ENCODE measurements at regions not wholly inside any gene's neighbourhood (a gene's known extent, or its start where the extent isn't known, plus 50 kb on each side); places are given as distances from the start of the nearest gene placed in this dataset.

- Histone ChIP-seq H3K36me3 (ENCODE audit: control insufficient read depth in 1 of 2, insufficient read depth in 2 of 2, low read length in 2 of 2) (no peaks in the 10 kb centered on the region), H3K27me3 (ENCODE audit: insufficient read depth, low read length) (no peaks in the 10 kb centered on the region), H3K9ac (ENCODE audit: low read length) (no peak overlapping the region), H4K20me1 (ENCODE audit: insufficient read depth) (no peaks in the 10 kb centered on the region), H3K9me3 (ENCODE audit: control insufficient read depth in 1 of 2, insufficient read depth in 1 of 2, low read depth in 1 of 2, low read length in 2 of 2) (no peaks in the 10 kb centered on the region), H3K79me2 (ENCODE audit: insufficient read depth, low read length) (no peaks in the 10 kb centered on the region), H3K4me1 (ENCODE audit: control insufficient read depth in 1 of 2, insufficient read depth in 2 of 2, low read length in 2 of 2) (no peaks in the 10 kb centered on the region), H3K9me2 (ENCODE audit: insufficient read depth) (no peaks in the 10 kb centered on the region), H3K4me3 (replicated peaks in 1 of 2; ENCODE audit: low read depth in 1 of 2, low read length in 2 of 2) (no peak overlapping the region), H2AFZ (ENCODE audit: low read depth, low read length, poor library complexity, severe bottlenecking) (no peak overlapping the region), H3K4me2 (ENCODE audit: low read length) (no peak overlapping the region), H3K27ac (ENCODE audit: low read depth, low read length) (no peak overlapping the region)
- no peak for TF ChIP-seq POLR2AphosphoS5 (IDR thresholded peaks at IDR 0.05; ENCODE audit: low read depth, low read length)
- DNase-seq (ENCODE audit: low read depth, low spot score) (no peak), ATAC-seq (no peak)
- no TSS peak for BruUV-seq (replicated peaks)
- CTCF ChIA-PET = no interaction called here
- intact Hi-C loops (cut with micrococcal nuclease) = no loop called here
- RAD21 ChIA-PET (ENCODE audit: low non-redundant PET in 1 of 2, low total read pairs in 2 of 2, uncharacterized antibody in 2 of 2, unreplicated experiment in 2 of 2) = no interaction called here
- POLR2A ChIA-PET = no interaction called here
Measured at GRCh38 chr2:241952816-241953215, 83.3 kb downstream of the RTP5 start.

DNA sequence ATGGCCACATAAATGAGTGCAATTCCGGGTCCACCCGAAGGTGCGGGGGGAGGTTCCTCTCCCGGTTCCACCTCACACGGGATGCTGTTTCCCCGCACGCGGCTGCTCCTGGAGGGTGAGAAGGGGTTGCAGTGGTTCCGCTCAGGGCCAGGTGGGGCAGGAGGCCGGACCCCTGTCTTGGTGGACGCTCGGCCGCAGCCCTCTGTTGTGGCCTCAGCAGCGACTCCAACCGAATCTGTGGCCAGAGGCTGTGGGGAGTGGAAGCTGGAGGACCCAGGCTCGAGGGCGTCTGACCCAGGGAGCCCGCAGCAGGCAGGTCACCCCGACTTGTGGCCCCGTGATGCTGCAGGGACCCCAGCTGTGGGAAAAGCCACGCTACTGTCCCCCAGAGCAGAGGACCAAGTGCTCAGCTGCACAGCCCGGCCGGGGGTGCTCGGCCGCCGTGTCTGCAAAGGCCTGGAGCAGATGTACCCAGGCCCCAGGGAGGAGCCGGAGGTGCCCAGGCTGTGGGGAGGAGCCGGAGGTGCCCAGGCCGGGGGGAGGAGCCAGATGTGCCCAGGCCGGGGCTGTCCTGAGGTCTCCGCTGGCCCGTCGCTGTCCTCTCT lies 83.9 kb downstream of the RTP5 start:
- ChIA-PET RAD21 (ENCODE audit: low non-redundant PET in 1 of 2, low total read pairs in 2 of 2, uncharacterized antibody in 2 of 2, unreplicated experiment in 2 of 2) (no interaction called here), POLR2A (no interaction called here), CTCF (no interaction called here)
- no peak for ATAC-seq
- H4K20me1 ChIP-seq (ENCODE audit: insufficient read depth) = no peaks in the 10 kb centered on the region
- H3K79me2 ChIP-seq (ENCODE audit: insufficient read depth, low read length) = no peaks in the 10 kb centered on the region
- no peaks in the 10 kb centered on the region for H3K9me3 ChIP-seq (ENCODE audit: control insufficient read depth in 1 of 2, insufficient read depth in 1 of 2, low read depth in 1 of 2, low read length in 2 of 2)
- H3K27ac ChIP-seq (ENCODE audit: low read depth, low read length) = no peak overlapping the region
- intact Hi-C loops (cut with micrococcal nuclease) = no loop called here
- H3K9ac ChIP-seq (ENCODE audit: low read length) = no peak overlapping the region
- H3K27me3 ChIP-seq (ENCODE audit: insufficient read depth, low read length) = no peaks in the 10 kb centered on the region
- H3K9me2 ChIP-seq (ENCODE audit: insufficient read depth) = no peaks in the 10 kb centered on the region
- DNase-seq (ENCODE audit: low read depth, low spot score) = no peak
- BruUV-seq (replicated peaks) = no TSS peak
- H3K4me1 ChIP-seq (ENCODE audit: control insufficient read depth in 1 of 2, insufficient read depth in 2 of 2, low read length in 2 of 2) = no peaks in the 10 kb centered on the region
- H2AFZ ChIP-seq (ENCODE audit: low read depth, low read length, poor library complexity, severe bottlenecking) = no peak overlapping the region
- no peak for TF ChIP-seq YY1 (IDR thresholded peaks at IDR 0.05; ENCODE audit: extremely low read depth, insufficient replicate concordance, low read depth, low read length)
- no peak for TF ChIP-seq ZFX (IDR thresholded peaks at IDR 0.05)
- TF ChIP-seq EZH2phosphoT487 (IDR thresholded peaks at IDR 0.05; ENCODE audit: borderline replicate concordance) = no peak
- TF ChIP-seq POLR2A (IDR thresholded peaks at IDR 0.05; ENCODE audit: borderline replicate concordance, extremely low read depth, insufficient read depth, insufficient read length) = no peak
- TF ChIP-seq POLR2AphosphoS5 (IDR thresholded peaks at IDR 0.05; ENCODE audit: low read depth, low read length) = no peak
- H3K4me3 ChIP-seq (replicated peaks in 1 of 2; ENCODE audit: low read depth in 1 of 2, low read length in 2 of 2) = no peak overlapping the region
- H3K4me2 ChIP-seq (ENCODE audit: low read length) = no peak overlapping the region
- no peaks in the 10 kb centered on the region for H3K36me3 ChIP-seq (ENCODE audit: control insufficient read depth in 1 of 2, insufficient read depth in 2 of 2, low read length in 2 of 2)
